PC-3 (cell line): ENCODE measurements at regions not wholly inside any gene's neighbourhood (a gene's known extent, or its start where the extent isn't known, plus 50 kb on each side); places are given as distances from the start of the nearest gene placed in this dataset.

Experiments used
- EZH2 ChIP-seq: fragments of 300-600 bp; sonication (generic); IDR thresholded peaks from one replicate; pipeline ENCODE4 v1.6.1; 2017; ENCODE audit warnings: antibody characterized with exemption, mild to moderate bottlenecking, low read length; ENCODE audit not compliant: unreplicated experiment
- EZH2phosphoT487 ChIP-seq: fragments of 300-600 bp; sonication (generic); IDR thresholded peaks from 2 replicates; pipeline ENCODE4 v1.6.1; 2018; ENCODE audit warnings: mild to moderate bottlenecking, antibody characterized with exemption, low read length, borderline replicate concordance
- TF ChIP-seq, protein P1 (sequence below): fragments of 300-600 bp; sonication (generic); conservative IDR thresholded peaks from 2 replicates; pipeline ENCODE4 v1.5.1; 2017; ENCODE audit warnings: antibody characterized with exemption, low read depth, mild to moderate bottlenecking, low read length

DNA sequence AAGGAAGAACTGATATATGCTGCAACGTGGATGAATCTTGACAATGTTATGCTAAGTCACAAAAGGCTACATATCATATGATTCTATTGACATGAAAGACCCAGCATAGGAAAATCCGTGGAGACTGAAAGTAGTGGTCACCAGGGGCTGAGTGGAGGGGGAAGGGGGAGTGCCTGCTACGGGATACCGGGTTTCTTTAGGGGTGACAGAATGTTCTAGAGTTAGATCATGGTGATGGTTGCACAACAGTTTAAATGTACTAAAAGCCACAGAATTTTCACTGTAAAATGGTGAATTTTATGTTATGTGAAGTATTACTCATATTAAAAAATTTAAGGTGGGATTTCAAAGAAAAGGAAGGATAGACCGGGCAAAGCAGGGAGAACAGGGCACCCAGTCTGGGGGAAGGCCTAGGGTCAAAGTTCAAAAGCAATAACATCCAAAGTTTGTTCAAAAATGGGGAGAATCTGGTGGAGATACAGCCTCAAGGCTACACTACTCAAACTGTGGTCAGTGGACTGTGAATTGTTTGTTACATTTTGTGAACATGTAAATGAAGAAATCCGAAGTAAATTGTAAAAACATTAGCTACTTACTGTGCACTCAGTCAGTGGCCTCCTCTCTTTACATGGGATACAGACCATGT, 74.2 kb upstream of the FNDC3B start:
- TF ChIP-seq, protein P1, sequence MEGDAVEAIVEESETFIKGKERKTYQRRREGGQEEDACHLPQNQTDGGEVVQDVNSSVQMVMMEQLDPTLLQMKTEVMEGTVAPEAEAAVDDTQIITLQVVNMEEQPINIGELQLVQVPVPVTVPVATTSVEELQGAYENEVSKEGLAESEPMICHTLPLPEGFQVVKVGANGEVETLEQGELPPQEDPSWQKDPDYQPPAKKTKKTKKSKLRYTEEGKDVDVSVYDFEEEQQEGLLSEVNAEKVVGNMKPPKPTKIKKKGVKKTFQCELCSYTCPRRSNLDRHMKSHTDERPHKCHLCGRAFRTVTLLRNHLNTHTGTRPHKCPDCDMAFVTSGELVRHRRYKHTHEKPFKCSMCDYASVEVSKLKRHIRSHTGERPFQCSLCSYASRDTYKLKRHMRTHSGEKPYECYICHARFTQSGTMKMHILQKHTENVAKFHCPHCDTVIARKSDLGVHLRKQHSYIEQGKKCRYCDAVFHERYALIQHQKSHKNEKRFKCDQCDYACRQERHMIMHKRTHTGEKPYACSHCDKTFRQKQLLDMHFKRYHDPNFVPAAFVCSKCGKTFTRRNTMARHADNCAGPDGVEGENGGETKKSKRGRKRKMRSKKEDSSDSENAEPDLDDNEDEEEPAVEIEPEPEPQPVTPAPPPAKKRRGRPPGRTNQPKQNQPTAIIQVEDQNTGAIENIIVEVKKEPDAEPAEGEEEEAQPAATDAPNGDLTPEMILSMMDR: no peak
- no peak for TF ChIP-seq EZH2
- no peak for TF ChIP-seq EZH2phosphoT487
